GM21515 (cell line): ENCODE measurements at regions not wholly inside any gene's neighbourhood (a gene's known extent, or its start where the extent isn't known, plus 50 kb on each side); places are given as distances from the start of the nearest gene placed in this dataset.
"Not testable (repeated sequence)": the region's sequence is repeated elsewhere in the genome, so short reads cannot be mapped to it uniquely, and the experiment has no call there.

Experiments used
- ATAC-seq: cut with Tn5 transposase; IDR thresholded peaks from one replicate; pipeline ENCODE4 v1.9.1; 2021; ENCODE audit not compliant: unreplicated experiment

- ATAC-seq = no peak
These were observed 126.6 kb upstream of the NAA20 start for GRCh38 chr20:19890445-19891051.

GRCh38 chr20:19893356-19893755 lies 123.8 kb upstream of the NAA20 start:
- ATAC-seq = no peak

- ATAC-seq = no peak
These were observed 121.4 kb upstream of the NAA20 start for GRCh38 chr20:19895761-19896160.

- no peak for ATAC-seq
These were observed 119.3 kb upstream of the NAA20 start for GRCh38 chr20:19897891-19898290.

GRCh38 chr20:19901226-19901625 lies 115.9 kb upstream of the NAA20 start:
- ATAC-seq = no peak

- ATAC-seq = peak; percentile 80
These were observed 113.9 kb upstream of the NAA20 start for GRCh38 chr20:19903168-19903811.

- ATAC-seq = no peak
These were observed 109.7 kb upstream of the NAA20 start for GRCh38 chr20:19907326-19908056.

GRCh38 chr20:19908576-19908975 lies 108.6 kb upstream of the NAA20 start:
- ATAC-seq = no peak

GRCh38 chr20:19909725-19910124 lies 107.4 kb upstream of the NAA20 start:
- ATAC-seq = no peak

- ATAC-seq = no peak
These were observed 105.3 kb upstream of the NAA20 start for GRCh38 chr20:19911810-19912382.

- no peak for ATAC-seq
These were observed 103.8 kb upstream of the NAA20 start for GRCh38 chr20:19913349-19913748.

GRCh38 chr20:19913927-19914614 lies 103.1 kb upstream of the NAA20 start:
- no peak for ATAC-seq

- no peak for ATAC-seq
These were observed 101.9 kb upstream of the NAA20 start for GRCh38 chr20:19915111-19915798.

GRCh38 chr20:19916531-19917485 lies 100.4 kb upstream of the NAA20 start:
- no peak for ATAC-seq

- no peak for ATAC-seq
These were observed 98.2 kb upstream of the NAA20 start for GRCh38 chr20:19918965-19919329.

GRCh38 chr20:19920381-19921138 lies 96.6 kb upstream of the NAA20 start:
- no peak for ATAC-seq

GRCh38 chr20:19921284-19921793 lies 95.8 kb upstream of the NAA20 start:
- ATAC-seq = no peak

GRCh38 chr20:19921829-19922228 lies 95.3 kb upstream of the NAA20 start:
- not testable (repeated sequence) for ATAC-seq

GRCh38 chr20:19922716-19923115 lies 94.4 kb upstream of the NAA20 start:
- ATAC-seq = no peak
